ENCODE measurements at regions not wholly inside any gene's neighbourhood (a gene's known extent, or its start where the extent isn't known, plus 50 kb on each side); places are given as distances from the start of the nearest gene placed in this dataset.

GRCh38 chr3:106157411-106157810, 288.6 kb upstream of the CBLB start:
- Histone ChIP-seq H3K4me1 (ENCODE audit: low read depth) (no peaks in the 10 kb centered on the region), H3K9me3 (no peaks in the 10 kb centered on the region), H3K4me3 (no peak overlapping the region), H3K36me3 (ENCODE audit: low read depth) (no peaks in the 10 kb centered on the region)
- DNase-seq (peak in 2 of 3 donors; percentile 31 to 66), ATAC-seq (peak; percentile 87)
- TF ChIP-seq CTCF (IDR thresholded peaks at IDR 0.05), result no peak
- intact Hi-C loops (cut with DNase I, micrococcal nuclease), result no loop called here

- intact Hi-C loops (cut with DNase I, micrococcal nuclease), result no loop called here
- no peaks in the 10 kb centered on the region for H3K4me1 ChIP-seq (ENCODE audit: low read depth)
- no peaks in the 10 kb centered on the region for H3K36me3 ChIP-seq (ENCODE audit: low read depth)
- DNase-seq (no peak), ATAC-seq (no peak)
- H3K4me3 ChIP-seq, result no peak overlapping the region
- no peak for TF ChIP-seq CTCF (IDR thresholded peaks at IDR 0.05)
- no peaks in the 10 kb centered on the region for H3K9me3 ChIP-seq
Measured at GRCh38 chr3:106160396-106160795, 291.6 kb upstream of the CBLB start.

GRCh38 chr3:106161246-106161645, 292.4 kb upstream of the CBLB start:
- H3K4me1 ChIP-seq (ENCODE audit: low read depth), result no peaks in the 10 kb centered on the region
- TF ChIP-seq CTCF (IDR thresholded peaks at IDR 0.05), result no peak
- no peaks in the 10 kb centered on the region for H3K36me3 ChIP-seq (ENCODE audit: low read depth)
- H3K9me3 ChIP-seq, result no peaks in the 10 kb centered on the region
- peak; percentile 18 for ATAC-seq
- H3K4me3 ChIP-seq, result no peak overlapping the region
- intact Hi-C loops (cut with DNase I, micrococcal nuclease), result no loop called here
- no peak for DNase-seq

GRCh38 chr3:106167728-106168127, 298.9 kb upstream of the CBLB start:
- no peaks in the 10 kb centered on the region for H3K36me3 ChIP-seq (ENCODE audit: low read depth)
- intact Hi-C loops (cut with DNase I, micrococcal nuclease), result no loop called here
- H3K4me3 ChIP-seq, result no peak overlapping the region
- no peak for DNase-seq
- H3K4me1 ChIP-seq (ENCODE audit: low read depth), result no peaks in the 10 kb centered on the region
- no peaks in the 10 kb centered on the region for H3K9me3 ChIP-seq
- no peak for TF ChIP-seq CTCF (IDR thresholded peaks at IDR 0.05)
- ATAC-seq, result no peak

GRCh38 chr3:106168962-106169750, 300.3 kb upstream of the CBLB start:
- Histone ChIP-seq H3K4me3 (no peak overlapping the region), H3K36me3 (ENCODE audit: low read depth) (no peaks in the 10 kb centered on the region), H3K4me1 (ENCODE audit: low read depth) (no peaks in the 10 kb centered on the region), H3K9me3 (no peaks in the 10 kb centered on the region)
- no peak for TF ChIP-seq CTCF (IDR thresholded peaks at IDR 0.05)
- ATAC-seq (no peak), DNase-seq (no peak)
- intact Hi-C loops (cut with DNase I, micrococcal nuclease), result no loop called here

Measured in mucosa of descending colon (tissue), 3 donors.